H1 (cell line): ENCODE measurements at regions not wholly inside any gene's neighbourhood (a gene's known extent, or its start where the extent isn't known, plus 50 kb on each side); places are given as distances from the start of the nearest gene placed in this dataset.

ENCODE experiments used
- CTCF ChIA-PET: fragments of 300-600 bp; sonication (Branson Sonifier 250); formaldehyde crosslinking; loops from one replicate; lab custom pipeline; 2021; ENCODE audit not compliant: partially characterized antibody; lab: Charles Lee
- POLR2A ChIA-PET: fragments of 300-600 bp; sonication (Branson Sonifier 250); formaldehyde crosslinking; loops from one replicate; lab custom pipeline; 2021; ENCODE audit warnings: inconsistent platforms; ENCODE audit not compliant: partially characterized antibody; lab: Charles Lee
- DNase-seq, 2 experiments: peaks; one replicate each; pipeline versions ENCODE4 v3.0.0 to v3.0.0-alpha.2; 2010 to 2022; ENCODE audit warnings: low spot score in 2 of 2, low read depth in 1 of 2, mixed read lengths in 1 of 2
- FAIRE-seq: peaks from 2 replicates; lab custom pipeline; 2011; peaks lifted over from hg19 to GRCh38; lab: Jason Lieb, UNC
- H2AFZ ChIP-seq: 2 replicates; pipeline ENCODE4 v1.8.1; 2012; ENCODE audit warnings: low read length, inconsistent platforms
- H2AK5ac ChIP-seq: 2 replicates; pipeline ENCODE4 v1.6.1; 2013; ENCODE audit warnings: low read depth, low read length
- H2BK120ac ChIP-seq: replicated peaks from 2 replicates; pipeline ENCODE3; 2013; ENCODE audit warnings: low read depth, low read length, inconsistent platforms
- H2BK12ac ChIP-seq: 2 replicates; pipeline ENCODE4 v1.6.1; 2013; ENCODE audit warnings: low read depth, low read length
- H2BK15ac ChIP-seq: 2 replicates; pipeline ENCODE4 v1.6.1; 2013; ENCODE audit warnings: low read length
- H2BK20ac ChIP-seq: 2 replicates; pipeline ENCODE4 v1.6.1; 2013; ENCODE audit warnings: low read length
- H2BK5ac ChIP-seq: 2 replicates; pipeline ENCODE4 v1.6.1; 2013; ENCODE audit warnings: low read depth, low read length
- H3K14ac ChIP-seq: 2 replicates; pipeline ENCODE4 v1.6.1; 2013; ENCODE audit warnings: inconsistent platforms; ENCODE audit not compliant: insufficient read length
- H3K18ac ChIP-seq: 2 replicates; pipeline ENCODE4 v1.6.1; 2013; ENCODE audit warnings: low read length; ENCODE audit errors: extremely low read depth
- H3K23ac ChIP-seq: 2 replicates; pipeline ENCODE4 v1.6.1; 2013; ENCODE audit warnings: inconsistent platforms; ENCODE audit not compliant: insufficient read length
- H3K23me2 ChIP-seq: 2 replicates; pipeline ENCODE4 v1.6.1; 2013; ENCODE audit warnings: low read depth, low read length
- H3K27ac ChIP-seq: 2 replicates; pipeline ENCODE4 v1.6.1; 2011; ENCODE audit warnings: low read depth, low read length, inconsistent platforms
- H3K27me3 ChIP-seq, 4 experiments: replicated peaks in 1 of 4; 1 replicate in 1 of 4; 2 replicates in 3 of 4; pipeline versions ENCODE4 v1.6.1 to v1.8.1; 2011 to 2013; ENCODE audit warnings: low read length in 3 of 4, mild to moderate bottlenecking in 3 of 4, inconsistent platforms in 2 of 4, mixed read lengths in 2 of 4, moderate library complexity in 1 of 4; ENCODE audit not compliant: control insufficient read depth in 3 of 4, insufficient read depth in 3 of 4; ENCODE audit errors: extremely low read depth in 1 of 4
- H3K36me3 ChIP-seq, 4 experiments: 2 replicates each; pipeline versions ENCODE4 v1.6.1 to v1.8.1; 2011 to 2013; ENCODE audit warnings: mild to moderate bottlenecking in 4 of 4, low read length in 3 of 4, moderate library complexity in 2 of 4, control low read depth in 1 of 4, inconsistent platforms in 1 of 4; ENCODE audit not compliant: insufficient read depth in 4 of 4, control insufficient read depth in 2 of 4
- H3K4ac ChIP-seq: replicated peaks from 2 replicates; pipeline ENCODE3; 2013; ENCODE audit warnings: low read length, low read depth, mixed read lengths, inconsistent platforms; ENCODE audit not compliant: insufficient read length
- H3K4me1 ChIP-seq, 4 experiments: replicated peaks in 1 of 4; 1 replicate in 1 of 4; 2 replicates in 3 of 4; pipeline versions ENCODE4 v1.6.1 to v1.8.1; 2011 to 2013; ENCODE audit warnings: low read length in 3 of 4, inconsistent platforms in 2 of 4, mixed read lengths in 1 of 4; ENCODE audit not compliant: insufficient read depth in 4 of 4, control insufficient read depth in 3 of 4
- H3K4me2 ChIP-seq, 2 experiments: 2 replicates each; pipeline versions ENCODE4 v1.6.1 to v1.8.1; 2011 to 2013; ENCODE audit warnings: low read depth in 2 of 2, low read length in 2 of 2, control low read depth in 1 of 2, inconsistent platforms in 1 of 2, mild to moderate bottlenecking in 1 of 2; ENCODE audit not compliant: insufficient read depth in 1 of 2
- H3K4me3 ChIP-seq, 4 experiments: fragments of 200-600, 300-600 bp in 1 of 4; sonication (generic), shearing (Covaris generic), sonication (Bioruptor Twin) in 1 of 4; 2 replicates each; pipeline versions ENCODE4 v1.5.1 to v1.8.1; 2011 to 2016; ENCODE audit warnings: low read length in 4 of 4, low read depth in 3 of 4, control low read depth in 2 of 4, inconsistent platforms in 2 of 4, mild to moderate bottlenecking in 2 of 4, mixed read lengths in 1 of 4, moderate library complexity in 1 of 4; ENCODE audit not compliant: insufficient read depth in 2 of 4; ENCODE audit errors: extremely low read depth in 1 of 4
- H3K56ac ChIP-seq: replicated peaks from 2 replicates; pipeline ENCODE3; 2013; ENCODE audit warnings: low read depth, mild to moderate bottlenecking, mixed read lengths, low read length, inconsistent platforms; ENCODE audit not compliant: insufficient read length
- H3K79me1 ChIP-seq: 2 replicates; pipeline ENCODE4 v1.6.1; 2013; ENCODE audit warnings: low read depth, low read length, control low read depth
- H3K79me2 ChIP-seq, 2 experiments: 2 replicates each; pipeline versions ENCODE4 v1.6.1 to v1.8.1; 2012 to 2013; ENCODE audit warnings: low read length in 2 of 2, mild to moderate bottlenecking in 2 of 2, inconsistent platforms in 1 of 2; ENCODE audit not compliant: insufficient read depth in 2 of 2, control insufficient read depth in 1 of 2
- H3K9ac ChIP-seq, 4 experiments: replicated peaks in 1 of 4; 1 replicate in 1 of 4; 2 replicates in 3 of 4; pipeline versions ENCODE4 v1.6.1 to v1.8.1; 2011 to 2013; ENCODE audit warnings: low read depth in 3 of 4, low read length in 3 of 4, control low read depth in 2 of 4, mild to moderate bottlenecking in 2 of 4, moderate library complexity in 2 of 4, inconsistent platforms in 1 of 4; ENCODE audit errors: extremely low read depth in 1 of 4
- H3K9me3 ChIP-seq, 2 experiments: 2 replicates each; pipeline versions ENCODE4 v1.6.1 to v1.8.1; 2012 to 2013; ENCODE audit warnings: mild to moderate bottlenecking in 2 of 2, moderate library complexity in 2 of 2, control low read depth in 1 of 2, inconsistent platforms in 1 of 2, low read depth in 1 of 2, low read length in 1 of 2, mixed read lengths in 1 of 2; ENCODE audit not compliant: insufficient read depth in 2 of 2
- H4K20me1 ChIP-seq, 2 experiments: replicated peaks in 1 of 2; 2 replicates each; pipeline versions ENCODE3 to v1.8.1; 2011 to 2013; ENCODE audit warnings: inconsistent platforms in 2 of 2, low read length in 2 of 2, mild to moderate bottlenecking in 1 of 2; ENCODE audit not compliant: insufficient read depth in 2 of 2, control insufficient read depth in 1 of 2
- H4K5ac ChIP-seq: 2 replicates; pipeline ENCODE4 v1.6.1; 2013; ENCODE audit warnings: low read length, low read depth, mixed read lengths, inconsistent platforms; ENCODE audit not compliant: insufficient read length
- H4K8ac ChIP-seq: 2 replicates; pipeline ENCODE4 v1.8.0; 2013; ENCODE audit warnings: mild to moderate bottlenecking, moderate library complexity, low read length, inconsistent platforms; ENCODE audit not compliant: insufficient read depth; ENCODE audit errors: extremely low read depth
- H4K91ac ChIP-seq: replicated peaks from 2 replicates; pipeline ENCODE3; 2013; ENCODE audit warnings: low read length, mixed read lengths, inconsistent platforms; ENCODE audit not compliant: insufficient read length
- PHF8 ChIP-seq: fragments of 200-600 bp; sonication (generic); conservative IDR thresholded peaks from 2 replicates; pipeline ENCODE4 v1.7.1; 2012; ENCODE audit warnings: low read depth, mild to moderate bottlenecking, inconsistent platforms, low read length, moderate library complexity
- POLR2AphosphoS5 ChIP-seq: IDR thresholded peaks from 2 replicates; pipeline ENCODE4 v1.6.1; 2011; ENCODE audit warnings: low read depth, low read length
- YY1 ChIP-seq: IDR thresholded peaks from 2 replicates; pipeline ENCODE4 v1.6.1; 2011; ENCODE audit warnings: low read depth, mild to moderate bottlenecking, low read length
- WGBS, 2 experiments: shearing (Covaris generic) in 1 of 2; methylation state at CpG; one replicate each; pipeline versions ENCODE4 v1.1.6 to v1.1.7; 2013 to 2015; ENCODE audit warnings: low lambda C conversion rate in 2 of 2, mixed read lengths in 2 of 2, inconsistent platforms in 1 of 2, low coverage in 1 of 2, missing lambda C conversion rate in 1 of 2; ENCODE audit not compliant: insufficient replicate concordance in 2 of 2, insufficient coverage in 1 of 2, insufficient read length in 1 of 2; ENCODE audit errors: extremely low coverage in 1 of 2, missing lambda C conversion rate in 1 of 2; 5-methylcytosine and 5-hydroxymethylcytosine counted together

GRCh38 chr7:32293833-32294232 lies 196.3 kb downstream of the LSM5 start:
- no peaks in the 10 kb centered on the region for H3K79me1 ChIP-seq
- ChIA-PET POLR2A (no interaction called here), CTCF (no interaction called here)
- no peak overlapping the region for H3K56ac ChIP-seq
- H3K79me2 ChIP-seq: no peaks in the 10 kb centered on the region
- no peak overlapping the region for H3K4ac ChIP-seq
- H3K4me3 ChIP-seq: no peak overlapping the region
- H3K9ac ChIP-seq: no peak overlapping the region
- TF ChIP-seq PHF8 (no peak), POLR2AphosphoS5 (no peak), YY1 (no peak)
- H4K5ac ChIP-seq: no peak overlapping the region
- no peak overlapping the region for H3K14ac ChIP-seq
- peaks cover 7 to 23% (median 21%) of the 10 kb centered on the region in 4 experiments for H3K27me3 ChIP-seq
- H2BK20ac ChIP-seq: no peak overlapping the region
- H4K8ac ChIP-seq: no peak overlapping the region
- H3K27ac ChIP-seq: no peak overlapping the region
- H4K20me1 ChIP-seq: no peaks in the 10 kb centered on the region
- H3K4me1 ChIP-seq: peaks cover 2 to 11% (median 7%) of the 10 kb centered on the region in 4 experiments; a peak in 5 of 7 replicates
- no peak overlapping the region for H2AK5ac ChIP-seq
- H4K91ac ChIP-seq: no peak overlapping the region
- peaks cover 7% of the 10 kb centered on the region; the same call in 1 of the 2 replicates for H3K23me2 ChIP-seq
- H2AFZ ChIP-seq: no peak overlapping the region
- no peak overlapping the region for H2BK5ac ChIP-seq
- no peak overlapping the region for H3K18ac ChIP-seq
- no peak overlapping the region for H3K23ac ChIP-seq
- H2BK120ac ChIP-seq: no peak overlapping the region
- no peaks in the 10 kb centered on the region for H3K36me3 ChIP-seq
- no peak overlapping the region for H2BK15ac ChIP-seq
- H2BK12ac ChIP-seq: no peak overlapping the region
- no peaks in the 10 kb centered on the region for H3K9me3 ChIP-seq
- H3K4me2 ChIP-seq: no peak overlapping the region
- WGBS, 2 experiments: 78% methylated on average over 5 of the region's 5 CpGs; no CpG with 5 or more reads in 1 of the 2 experiments
- FAIRE-seq: no peak
- DNase-seq: peak in 1 of 2 experiments; percentile 48
